Transverse colon (tissue), 4 donors: ENCODE measurements at regions not wholly inside any gene's neighbourhood (a gene's known extent, or its start where the extent isn't known, plus 50 kb on each side); places are given as distances from the start of the nearest gene placed in this dataset.

ENCODE experiments used
- CTCF ChIP-seq, 5 experiments: fragments of 200-600 bp in 3 of 5; fragments of 450-650 bp in 2 of 5; sonication (generic) in 3 of 5; IDR thresholded peaks; 1 replicate in 2 of 5; 2 replicates in 3 of 5; pipeline ENCODE4 v1.5.1; 2016 to 2017; ENCODE audit warnings: antibody characterized with exemption in 5 of 5, inconsistent platforms in 3 of 5, mild to moderate bottlenecking in 2 of 5, moderate library complexity in 1 of 5
- POLR2A ChIP-seq: fragments of 450-650 bp; IDR thresholded peaks from one replicate; pipeline ENCODE4 v1.6.1; 2016; ENCODE audit warnings: antibody characterized with exemption, mild to moderate bottlenecking, moderate library complexity
- POLR2AphosphoS5 ChIP-seq, 3 donors: sonication (generic); formaldehyde crosslinking; IDR thresholded peaks; one replicate each; pipeline ENCODE4 v1.6.1; 2016; ENCODE audit warnings: antibody characterized with exemption in 3 of 3

- TF ChIP-seq CTCF (IDR thresholded peaks at IDR 0.05), result no peak
- TF ChIP-seq POLR2AphosphoS5 (IDR thresholded peaks at IDR 0.05), result no peak
- no peak for TF ChIP-seq POLR2A
Observed at GRCh38 chr20:17793986-17794385, 94.2 kb downstream of the BANF2 start.
